GM12878 (cell line): ENCODE measurements at regions not wholly inside any gene's neighbourhood (a gene's known extent, or its start where the extent isn't known, plus 50 kb on each side); places are given as distances from the start of the nearest gene placed in this dataset.

Source experiments
- ATAC-seq: fragments of 200-7000 bp; cut with Tn5 transposase; 3 replicates; pipeline ENCODE4 v1.9.1; 2020; ENCODE audit warnings: mild to moderate bottlenecking, moderate library complexity
- BruUV-seq: library from RNA; stranded (reverse); fragments of 400-500 nt; replicated peaks from 2 replicates; lab custom pipeline; 2021; lab: Mats Ljungman, UMichigan
- CTCF ChIA-PET: fragments of 300-600 bp; sonication (Branson Sonifier 250); formaldehyde crosslinking; extraction: SDS; loops from one replicate; lab custom pipeline; 2021; ENCODE audit warnings: inconsistent platforms; lab: Yijun Ruan, JAX
- POLR2A ChIA-PET: fragments of 350-600 bp; formaldehyde crosslinking; extraction: SDS; loops from one replicate; lab custom pipeline; 2021; ENCODE audit warnings: inconsistent platforms; lab: Charles Lee
- RAD21 ChIA-PET: fragments of 300-600 bp; sonication (Branson Sonifier 250); formaldehyde crosslinking; loops from one replicate; lab custom pipeline; 2023; ENCODE audit warnings: antibody characterized with exemption; ENCODE audit not compliant: unreplicated experiment; lab: Charles Lee
- SMC1A ChIA-PET: fragments of 300-600 bp; sonication (Branson Sonifier 250); formaldehyde crosslinking; loops from one replicate; lab custom pipeline; 2023; ENCODE audit not compliant: unreplicated experiment, uncharacterized antibody; lab: Charles Lee
- DNase-seq: peaks from one replicate; pipeline ENCODE4 v3.0.0-alpha.2; 2011; ENCODE audit warnings: low read depth, low spot score
- FAIRE-seq: peaks from 3 replicates; lab custom pipeline; 2011; peaks lifted over from hg19 to GRCh38; lab: Jason Lieb, UNC
- H2AFZ ChIP-seq: 2 replicates; pipeline ENCODE4 v1.6.0; 2011; ENCODE audit warnings: low read depth, low read length, control low read depth; ENCODE audit not compliant: control insufficient read depth
- H3K27ac ChIP-seq: 2 replicates; pipeline ENCODE4 v1.5.1; 2011; ENCODE audit warnings: control low read depth; ENCODE audit not compliant: control insufficient read depth, insufficient read depth
- H3K27me3 ChIP-seq, 2 experiments: replicated peaks in 1 of 2; 2 replicates each; pipeline versions ENCODE4 v1.6.0 to v1.6.1; 2011; ENCODE audit warnings: low read length in 1 of 2; ENCODE audit not compliant: control insufficient read depth in 2 of 2, insufficient read depth in 2 of 2
- H3K36me3 ChIP-seq, 2 experiments: 2 replicates each; pipeline ENCODE4 v1.5.1; 2011; ENCODE audit warnings: low read length in 1 of 2; ENCODE audit not compliant: control insufficient read depth in 2 of 2, insufficient read depth in 2 of 2
- H3K4me1 ChIP-seq: 2 replicates; pipeline ENCODE4 v1.6.1; 2011; ENCODE audit warnings: mild to moderate bottlenecking, low read length, moderate library complexity, mixed read lengths; ENCODE audit not compliant: control insufficient read depth, insufficient read depth
- H3K4me2 ChIP-seq: 2 replicates; pipeline ENCODE4 v1.6.0; 2011; ENCODE audit warnings: control low read depth; ENCODE audit not compliant: control insufficient read depth, insufficient read depth
- H3K4me3 ChIP-seq: fragments of 200-600 bp; sonication (generic); 2 replicates; pipeline ENCODE4 v1.5.1; 2016
- H3K79me2 ChIP-seq: 2 replicates; pipeline ENCODE4 v1.6.0; 2011; ENCODE audit warnings: low read length; ENCODE audit not compliant: control insufficient read depth, insufficient read depth
- H3K9ac ChIP-seq: 2 replicates; pipeline ENCODE4 v1.8.0; 2011; ENCODE audit warnings: low read length, control low read depth, mixed read lengths; ENCODE audit not compliant: control insufficient read depth, insufficient read depth
- H3K9me3 ChIP-seq: replicated peaks from 3 replicates; pipeline ENCODE4 v1.5.1; 2011; ENCODE audit warnings: mild to moderate bottlenecking, low read length; ENCODE audit not compliant: control insufficient read depth, insufficient read depth
- H4K20me1 ChIP-seq: 2 replicates; pipeline ENCODE4 v1.6.0; 2011; ENCODE audit not compliant: control insufficient read depth, insufficient read depth
- BCL11A ChIP-seq: IDR thresholded peaks from 2 replicates; pipeline ENCODE4 v1.6.1; 2011; ENCODE audit warnings: low read depth, low read length
- BHLHE40 ChIP-seq, 2 experiments: fragments of 450-650 bp in 1 of 2; IDR thresholded peaks; 2 replicates each; pipeline ENCODE4 v1.6.1; 2011 to 2017; ENCODE audit warnings: low read depth in 2 of 2, borderline replicate concordance in 1 of 2, improper control_type of control experiment in 1 of 2, low read length in 1 of 2, mild to moderate bottlenecking in 1 of 2
- CBX3 ChIP-seq: fragments of 200-600 bp; sonication (generic); IDR thresholded peaks from 2 replicates; pipeline ENCODE4 v1.6.1; 2016; ENCODE audit warnings: low read depth, borderline replicate concordance
- DPF2 ChIP-seq: fragments of 450-650 bp; IDR thresholded peaks from 2 replicates; pipeline ENCODE4 v1.6.1; 2017; ENCODE audit warnings: mild to moderate bottlenecking
- GABPA ChIP-seq: IDR thresholded peaks from 2 replicates; pipeline ENCODE4 v1.6.1; 2014; ENCODE audit warnings: antibody characterized with exemption, low read depth, mild to moderate bottlenecking, inconsistent platforms
- HDAC2 ChIP-seq: fragments of 200-600 bp; sonication (generic); IDR thresholded peaks from 2 replicates; pipeline ENCODE4 v1.6.1; 2017
- IRF4 ChIP-seq: IDR thresholded peaks from 2 replicates; pipeline ENCODE4 v1.6.1; 2011; ENCODE audit warnings: low read depth, low read length
- MEF2B ChIP-seq: fragments of 450-650 bp; IDR thresholded peaks from 2 replicates; pipeline ENCODE4 v1.6.1; 2018; ENCODE audit warnings: mild to moderate bottlenecking, moderate library complexity; ENCODE audit not compliant: partially characterized antibody, poor library complexity, severe bottlenecking
- MXI1 ChIP-seq: fragments of 150-350 bp; IDR thresholded peaks from 2 replicates; pipeline ENCODE4 v1.6.1; 2011; ENCODE audit warnings: low read depth, mild to moderate bottlenecking, inconsistent platforms, low read length, improper control_type of control experiment
- NFYB ChIP-seq: IDR thresholded peaks from 2 replicates; pipeline ENCODE4 v1.6.1; 2011; ENCODE audit warnings: low read depth, mild to moderate bottlenecking, low read length, improper control_type of control experiment, moderate library complexity; ENCODE audit not compliant: insufficient read depth
- RB1 ChIP-seq: fragments of 450-650 bp; formaldehyde crosslinking; IDR thresholded peaks from 2 replicates; pipeline ENCODE4 v1.6.1; 2017; ENCODE audit warnings: mild to moderate bottlenecking, borderline replicate concordance
- SIX5 ChIP-seq: IDR thresholded peaks from 2 replicates; pipeline ENCODE4 v1.6.1; 2011; ENCODE audit warnings: mild to moderate bottlenecking, low read depth, low read length, moderate library complexity; ENCODE audit not compliant: severe bottlenecking
- SREBF1 ChIP-seq: IDR thresholded peaks from 2 replicates; pipeline ENCODE4 v1.6.1; 2012; ENCODE audit warnings: mild to moderate bottlenecking, low read length
- STAT1 ChIP-seq: fragments of 450-650 bp; conservative IDR thresholded peaks from 2 replicates; pipeline ENCODE4 v1.6.1; 2014; ENCODE audit warnings: antibody characterized with exemption, mild to moderate bottlenecking
- TARDBP ChIP-seq: IDR thresholded peaks from 2 replicates; pipeline ENCODE4 v1.6.1; 2016; ENCODE audit warnings: borderline replicate concordance
- TCF12 ChIP-seq: IDR thresholded peaks from 2 replicates; pipeline ENCODE4 v1.6.1; 2011; ENCODE audit warnings: low read depth, mild to moderate bottlenecking, low read length
- WRNIP1 ChIP-seq: IDR thresholded peaks from 2 replicates; pipeline ENCODE4 v1.6.1; 2011; ENCODE audit warnings: low read depth, low read length, improper control_type of control experiment, borderline replicate concordance
- WGBS: methylation state at CpG from one replicate; pipeline ENCODE4 v1.1.6; 2016; ENCODE audit warnings: low lambda C conversion rate; ENCODE audit not compliant: insufficient replicate concordance, insufficient coverage; ENCODE audit errors: missing lambda C conversion rate; 5-methylcytosine and 5-hydroxymethylcytosine counted together
- in situ Hi-C: fragments of 300-500 bp; cut with MboI; formaldehyde crosslinking; loops from 9 replicates; pipeline ENCODE4 v1.14.3; 2018; ENCODE audit warnings: mixed read lengths
- intact Hi-C: fragments of 100-400 bp; cut with micrococcal nuclease; formaldehyde crosslinking; loops from one replicate; pipeline ENCODE4 v1.14.2; 2022; ENCODE audit not compliant: unreplicated experiment
- TF ChIP-seq, protein P1 (sequence below): fragments of 450-650 bp; IDR thresholded peaks from 2 replicates; pipeline ENCODE4 v1.6.1; 2016; ENCODE audit warnings: mild to moderate bottlenecking, moderate library complexity, borderline replicate concordance
- TF ChIP-seq, protein P2 (sequence below): fragments of 450-650 bp; formaldehyde crosslinking; IDR thresholded peaks from 2 replicates; pipeline ENCODE4 v1.4.0; 2020; ENCODE audit warnings: mild to moderate bottlenecking, moderate library complexity

DNA sequence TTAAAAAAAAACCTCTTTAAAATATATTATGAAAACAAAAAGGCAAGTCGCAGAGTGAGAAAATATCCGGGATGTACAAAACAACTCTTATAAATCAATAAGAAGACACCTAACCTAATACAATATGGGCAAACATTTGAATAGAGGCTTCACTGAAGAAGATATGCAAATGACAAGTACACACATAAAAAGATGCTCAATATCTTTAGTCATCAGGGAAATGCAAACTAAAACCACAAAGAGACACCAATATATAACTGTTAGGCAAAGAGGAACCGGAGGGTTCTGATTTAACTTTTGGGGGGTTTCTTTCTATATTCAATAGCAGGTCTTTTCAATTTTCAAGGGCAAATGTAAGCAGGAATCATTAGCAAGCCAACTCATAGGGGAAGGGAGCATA lies 480.7 kb upstream of the SPTLC3 start (continued):
- TF ChIP-seq, protein P1, sequence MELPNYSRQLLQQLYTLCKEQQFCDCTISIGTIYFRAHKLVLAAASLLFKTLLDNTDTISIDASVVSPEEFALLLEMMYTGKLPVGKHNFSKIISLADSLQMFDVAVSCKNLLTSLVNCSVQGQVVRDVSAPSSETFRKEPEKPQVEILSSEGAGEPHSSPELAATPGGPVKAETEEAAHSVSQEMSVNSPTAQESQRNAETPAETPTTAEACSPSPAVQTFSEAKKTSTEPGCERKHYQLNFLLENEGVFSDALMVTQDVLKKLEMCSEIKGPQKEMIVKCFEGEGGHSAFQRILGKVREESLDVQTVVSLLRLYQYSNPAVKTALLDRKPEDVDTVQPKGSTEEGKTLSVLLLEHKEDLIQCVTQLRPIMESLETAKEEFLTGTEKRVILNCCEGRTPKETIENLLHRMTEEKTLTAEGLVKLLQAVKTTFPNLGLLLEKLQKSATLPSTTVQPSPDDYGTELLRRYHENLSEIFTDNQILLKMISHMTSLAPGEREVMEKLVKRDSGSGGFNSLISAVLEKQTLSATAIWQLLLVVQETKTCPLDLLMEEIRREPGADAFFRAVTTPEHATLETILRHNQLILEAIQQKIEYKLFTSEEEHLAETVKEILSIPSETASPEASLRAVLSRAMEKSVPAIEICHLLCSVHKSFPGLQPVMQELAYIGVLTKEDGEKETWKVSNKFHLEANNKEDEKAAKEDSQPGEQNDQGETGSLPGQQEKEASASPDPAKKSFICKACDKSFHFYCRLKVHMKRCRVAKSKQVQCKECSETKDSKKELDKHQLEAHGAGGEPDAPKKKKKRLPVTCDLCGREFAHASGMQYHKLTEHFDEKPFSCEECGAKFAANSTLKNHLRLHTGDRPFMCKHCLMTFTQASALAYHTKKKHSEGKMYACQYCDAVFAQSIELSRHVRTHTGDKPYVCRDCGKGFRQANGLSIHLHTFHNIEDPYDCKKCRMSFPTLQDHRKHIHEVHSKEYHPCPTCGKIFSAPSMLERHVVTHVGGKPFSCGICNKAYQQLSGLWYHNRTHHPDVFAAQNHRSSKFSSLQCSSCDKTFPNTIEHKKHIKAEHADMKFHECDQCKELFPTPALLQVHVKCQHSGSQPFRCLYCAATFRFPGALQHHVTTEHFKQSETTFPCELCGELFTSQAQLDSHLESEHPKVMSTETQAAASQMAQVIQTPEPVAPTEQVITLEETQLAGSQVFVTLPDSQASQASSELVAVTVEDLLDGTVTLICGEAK, result no peak
- TF ChIP-seq IRF4, result no peak

DNA sequence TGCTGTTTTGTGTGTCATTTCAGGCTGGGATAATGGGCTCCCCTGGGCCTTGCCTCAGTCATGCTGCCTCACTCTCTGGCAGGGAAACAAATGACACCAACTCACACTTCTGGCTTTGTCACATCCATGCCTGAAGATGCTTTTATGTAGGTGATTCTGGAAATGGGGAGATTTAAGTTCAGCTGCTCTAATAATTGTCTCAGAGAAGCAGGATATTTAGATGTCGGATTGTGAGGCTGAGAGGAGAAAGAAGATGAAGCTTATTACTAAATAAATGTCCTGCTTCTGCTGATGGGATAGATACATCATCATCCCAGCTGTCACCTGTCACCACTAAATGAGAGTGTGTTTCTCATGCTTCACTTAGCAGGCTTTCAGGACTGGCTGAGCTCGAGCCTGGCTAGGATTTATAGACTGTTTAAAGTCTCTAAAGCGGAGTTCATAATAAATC lies 480.2 kb upstream of the SPTLC3 start:
- Histone ChIP-seq H2AFZ (no peak overlapping the region), H3K27ac (no peak overlapping the region), H3K9ac (no peak overlapping the region), H3K27me3 (no peaks in the 10 kb centered on the region), H3K79me2 (no peaks in the 10 kb centered on the region), H3K4me2 (no peak overlapping the region), H3K4me3 (no peak overlapping the region), H3K4me1 (no peaks in the 10 kb centered on the region), H3K9me3 (no peaks in the 10 kb centered on the region), H3K36me3 (no peaks in the 10 kb centered on the region), H4K20me1 (no peaks in the 10 kb centered on the region)
- BruUV-seq, result no TSS peak
- SMC1A ChIA-PET, result no interaction called here
- in situ Hi-C loops (no loop called here), intact Hi-C loops (no loop called here)
- WGBS, result 0% methylated on average over 3 of the region's 3 CpGs
- CTCF ChIA-PET, result no interaction called here
- RAD21 ChIA-PET, result no interaction called here
- POLR2A ChIA-PET, result no interaction called here
- no peak for DNase-seq
- no peak for ATAC-seq
- FAIRE-seq, result no peak
- no peak for TF ChIP-seq RB1
- TF ChIP-seq GABPA, result no peak
- TF ChIP-seq CBX3, result no peak
- no peak for TF ChIP-seq TARDBP
- TF ChIP-seq WRNIP1, result no peak
- TF ChIP-seq SIX5, result no peak
- no peak for TF ChIP-seq BHLHE40 (IDR thresholded peaks at IDR 0.05; ENCODE audit: borderline replicate concordance in 1 of 2, low read depth in 2 of 2, low read length in 1 of 2)
- TF ChIP-seq MXI1, result no peak
- TF ChIP-seq HDAC2, result no peak
- TF ChIP-seq, protein P2, sequence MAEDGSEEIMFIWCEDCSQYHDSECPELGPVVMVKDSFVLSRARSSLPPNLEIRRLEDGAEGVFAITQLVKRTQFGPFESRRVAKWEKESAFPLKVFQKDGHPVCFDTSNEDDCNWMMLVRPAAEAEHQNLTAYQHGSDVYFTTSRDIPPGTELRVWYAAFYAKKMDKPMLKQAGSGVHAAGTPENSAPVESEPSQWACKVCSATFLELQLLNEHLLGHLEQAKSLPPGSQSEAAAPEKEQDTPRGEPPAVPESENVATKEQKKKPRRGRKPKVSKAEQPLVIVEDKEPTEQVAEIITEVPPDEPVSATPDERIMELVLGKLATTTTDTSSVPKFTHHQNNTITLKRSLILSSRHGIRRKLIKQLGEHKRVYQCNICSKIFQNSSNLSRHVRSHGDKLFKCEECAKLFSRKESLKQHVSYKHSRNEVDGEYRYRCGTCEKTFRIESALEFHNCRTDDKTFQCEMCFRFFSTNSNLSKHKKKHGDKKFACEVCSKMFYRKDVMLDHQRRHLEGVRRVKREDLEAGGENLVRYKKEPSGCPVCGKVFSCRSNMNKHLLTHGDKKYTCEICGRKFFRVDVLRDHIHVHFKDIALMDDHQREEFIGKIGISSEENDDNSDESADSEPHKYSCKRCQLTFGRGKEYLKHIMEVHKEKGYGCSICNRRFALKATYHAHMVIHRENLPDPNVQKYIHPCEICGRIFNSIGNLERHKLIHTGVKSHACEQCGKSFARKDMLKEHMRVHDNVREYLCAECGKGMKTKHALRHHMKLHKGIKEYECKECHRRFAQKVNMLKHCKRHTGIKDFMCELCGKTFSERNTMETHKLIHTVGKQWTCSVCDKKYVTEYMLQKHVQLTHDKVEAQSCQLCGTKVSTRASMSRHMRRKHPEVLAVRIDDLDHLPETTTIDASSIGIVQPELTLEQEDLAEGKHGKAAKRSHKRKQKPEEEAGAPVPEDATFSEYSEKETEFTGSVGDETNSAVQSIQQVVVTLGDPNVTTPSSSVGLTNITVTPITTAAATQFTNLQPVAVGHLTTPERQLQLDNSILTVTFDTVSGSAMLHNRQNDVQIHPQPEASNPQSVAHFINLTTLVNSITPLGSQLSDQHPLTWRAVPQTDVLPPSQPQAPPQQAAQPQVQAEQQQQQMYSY (CRISPR knock-in tag), result no peak
- no peak for TF ChIP-seq TCF12
- no peak for TF ChIP-seq DPF2
- no peak for TF ChIP-seq BCL11A
- no peak for TF ChIP-seq STAT1
- TF ChIP-seq MEF2B, result no peak
- no peak for TF ChIP-seq SREBF1
- no peak for TF ChIP-seq NFYB
